NCI-H82 (cell line): ENCODE measurements at regions not wholly inside any gene's neighbourhood (a gene's known extent, or its start where the extent isn't known, plus 50 kb on each side); places are given as distances from the start of the nearest gene placed in this dataset.

ENCODE experiments used
- DNase-seq: peaks from one replicate; lab custom pipeline; 2025; lab: John Stamatoyannopoulos, UW

GRCh38 chr3:70840106-70840870 is 527.9 kb upstream of the MDFIC2 start:
- DNase-seq, result no peak

- no peak for DNase-seq
These were observed 521.0 kb upstream of the MDFIC2 start for GRCh38 chr3:70833239-70833960.

- DNase-seq, result no peak
These were observed 520.4 kb upstream of the MDFIC2 start for GRCh38 chr3:70832834-70833205.

GRCh38 chr3:70832089-70832833 is 519.8 kb upstream of the MDFIC2 start:
- no peak for DNase-seq

- DNase-seq, result no peak
These were observed 516.7 kb upstream of the MDFIC2 start for GRCh38 chr3:70829092-70829491.

GRCh38 chr3:70824773-70825172 is 512.3 kb upstream of the MDFIC2 start:
- no peak for DNase-seq

GRCh38 chr3:70824078-70824477 is 511.6 kb upstream of the MDFIC2 start:
- DNase-seq, result no peak

- no peak for DNase-seq
These were observed 511.2 kb upstream of the MDFIC2 start for GRCh38 chr3:70823622-70824021.

- DNase-seq, result no peak
These were observed 510.2 kb upstream of the MDFIC2 start for GRCh38 chr3:70822669-70823068.

- DNase-seq, result no peak
These were observed 509.2 kb upstream of the MDFIC2 start for GRCh38 chr3:70821602-70822001.

GRCh38 chr3:70820397-70820796 is 508.0 kb upstream of the MDFIC2 start:
- no peak for DNase-seq

GRCh38 chr3:70818145-70818544 is 505.7 kb upstream of the MDFIC2 start:
- DNase-seq, result no peak

- no peak for DNase-seq
These were observed 503.9 kb upstream of the MDFIC2 start for GRCh38 chr3:70816346-70816745.

- DNase-seq, result no peak
These were observed 503.4 kb upstream of the MDFIC2 start for GRCh38 chr3:70815817-70816216.

GRCh38 chr3:70813311-70813710 is 500.9 kb upstream of the MDFIC2 start:
- no peak for DNase-seq

GRCh38 chr3:70811880-70812279 is 499.4 kb upstream of the MDFIC2 start:
- no peak for DNase-seq

GRCh38 chr3:70808881-70809280 is 496.4 kb upstream of the MDFIC2 start:
- no peak for DNase-seq

- DNase-seq, result no peak
These were observed 494.1 kb upstream of the MDFIC2 start for GRCh38 chr3:70806556-70806955.

- DNase-seq, result no peak
These were observed 493.6 kb upstream of the MDFIC2 start for GRCh38 chr3:70806021-70806420.

- DNase-seq, result no peak
These were observed 492.8 kb upstream of the MDFIC2 start for GRCh38 chr3:70805061-70805889.

GRCh38 chr3:70803891-70804290 is 491.5 kb upstream of the MDFIC2 start:
- no peak for DNase-seq

- no peak for DNase-seq
These were observed 490.9 kb upstream of the MDFIC2 start for GRCh38 chr3:70803319-70803718.
